Stimulated activated CD8-positive, alpha-beta memory T cell treated with anti-CD3 and anti-CD28 coated beads, Interleukin-7, amount 100 ng/mL, for 24 hours (primary cell): ENCODE measurements at regions not wholly inside any gene's neighbourhood (a gene's known extent, or its start where the extent isn't known, plus 50 kb on each side); places are given as distances from the start of the nearest gene placed in this dataset.
"Not testable (repeated sequence)": the region's sequence is repeated elsewhere in the genome, so short reads cannot be mapped to it uniquely, and the experiment has no call there.

Experiments used
- DNase-seq: peaks from one replicate; pipeline ENCODE4 v3.0.0-alpha.2; 2020; ENCODE audit warnings: low read depth

GRCh38 chrX:39675619-39676018 is 422.1 kb downstream of the BCOR start:
- DNase-seq = no peak

GRCh38 chrX:39676434-39676833 is 421.3 kb downstream of the BCOR start:
- no peak for DNase-seq

GRCh38 chrX:39677585-39677977 is 420.2 kb downstream of the BCOR start:
- no peak for DNase-seq

GRCh38 chrX:39677978-39678791 is 419.6 kb downstream of the BCOR start:
- no peak for DNase-seq

GRCh38 chrX:39678914-39679313 is 418.8 kb downstream of the BCOR start:
- DNase-seq = no peak

GRCh38 chrX:39679497-39680157 is 418.1 kb downstream of the BCOR start:
- no peak for DNase-seq

- no peak for DNase-seq
These were observed 415.9 kb downstream of the BCOR start for GRCh38 chrX:39681885-39682284.

- no peak for DNase-seq
These were observed 415.0 kb downstream of the BCOR start for GRCh38 chrX:39682778-39683177.

GRCh38 chrX:39688219-39688575 is 409.6 kb downstream of the BCOR start:
- DNase-seq = no peak

- DNase-seq = no peak
These were observed 409.0 kb downstream of the BCOR start for GRCh38 chrX:39688576-39689375.

- no peak for DNase-seq
These were observed 408.2 kb downstream of the BCOR start for GRCh38 chrX:39689376-39690104.

GRCh38 chrX:39690541-39691415 is 407.0 kb downstream of the BCOR start:
- DNase-seq = no peak

GRCh38 chrX:39691724-39692123 is 406.0 kb downstream of the BCOR start:
- no peak for DNase-seq

- no peak for DNase-seq
These were observed 405.0 kb downstream of the BCOR start for GRCh38 chrX:39692796-39693195.

- DNase-seq = no peak
These were observed 404.5 kb downstream of the BCOR start for GRCh38 chrX:39693298-39693697.

- not testable (repeated sequence) for DNase-seq
These were observed 395.1 kb downstream of the BCOR start for GRCh38 chrX:39702636-39703035.

- no peak for DNase-seq
These were observed 394.5 kb downstream of the BCOR start for GRCh38 chrX:39703307-39703706.

GRCh38 chrX:39704590-39704989 is 393.2 kb downstream of the BCOR start:
- DNase-seq = no peak

- no peak for DNase-seq
These were observed 392.5 kb downstream of the BCOR start for GRCh38 chrX:39705290-39705689.

GRCh38 chrX:39709364-39709763 is 388.4 kb downstream of the BCOR start:
- DNase-seq = no peak

GRCh38 chrX:39709812-39710211 is 387.9 kb downstream of the BCOR start:
- DNase-seq = no peak
